ENCODE measurements at regions not wholly inside any gene's neighbourhood (a gene's known extent, or its start where the extent isn't known, plus 50 kb on each side); places are given as distances from the start of the nearest gene placed in this dataset.

GRCh38 chr6:140237251-140237650 is 862.8 kb upstream of the CITED2 start:
- TF ChIP-seq, protein P1, sequence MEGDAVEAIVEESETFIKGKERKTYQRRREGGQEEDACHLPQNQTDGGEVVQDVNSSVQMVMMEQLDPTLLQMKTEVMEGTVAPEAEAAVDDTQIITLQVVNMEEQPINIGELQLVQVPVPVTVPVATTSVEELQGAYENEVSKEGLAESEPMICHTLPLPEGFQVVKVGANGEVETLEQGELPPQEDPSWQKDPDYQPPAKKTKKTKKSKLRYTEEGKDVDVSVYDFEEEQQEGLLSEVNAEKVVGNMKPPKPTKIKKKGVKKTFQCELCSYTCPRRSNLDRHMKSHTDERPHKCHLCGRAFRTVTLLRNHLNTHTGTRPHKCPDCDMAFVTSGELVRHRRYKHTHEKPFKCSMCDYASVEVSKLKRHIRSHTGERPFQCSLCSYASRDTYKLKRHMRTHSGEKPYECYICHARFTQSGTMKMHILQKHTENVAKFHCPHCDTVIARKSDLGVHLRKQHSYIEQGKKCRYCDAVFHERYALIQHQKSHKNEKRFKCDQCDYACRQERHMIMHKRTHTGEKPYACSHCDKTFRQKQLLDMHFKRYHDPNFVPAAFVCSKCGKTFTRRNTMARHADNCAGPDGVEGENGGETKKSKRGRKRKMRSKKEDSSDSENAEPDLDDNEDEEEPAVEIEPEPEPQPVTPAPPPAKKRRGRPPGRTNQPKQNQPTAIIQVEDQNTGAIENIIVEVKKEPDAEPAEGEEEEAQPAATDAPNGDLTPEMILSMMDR (IDR thresholded peaks at IDR 0.05; ENCODE audit: insufficient read depth, low read length, severe bottlenecking) = no peak
- H3K27me3 ChIP-seq (ENCODE audit: control insufficient read depth, insufficient read depth, low read length) = no peaks in the 10 kb centered on the region
- no peak for FAIRE-seq
- H3K4me3 ChIP-seq (ENCODE audit: low read depth, low read length) = no peak overlapping the region
- no peaks in the 10 kb centered on the region for H3K36me3 ChIP-seq (ENCODE audit: control insufficient read depth, insufficient read depth, low read length)
- DNase-seq (ENCODE audit: low read depth) = no peak

GRCh38 chr6:140236732-140237131 is 862.3 kb upstream of the CITED2 start:
- no peak for FAIRE-seq
- DNase-seq (ENCODE audit: low read depth) = no peak
- no peaks in the 10 kb centered on the region for H3K36me3 ChIP-seq (ENCODE audit: control insufficient read depth, insufficient read depth, low read length)
- TF ChIP-seq, protein P1 (IDR thresholded peaks at IDR 0.05; ENCODE audit: insufficient read depth, low read length, severe bottlenecking) = no peak
- no peak overlapping the region for H3K4me3 ChIP-seq (ENCODE audit: low read depth, low read length)
- no peaks in the 10 kb centered on the region for H3K27me3 ChIP-seq (ENCODE audit: control insufficient read depth, insufficient read depth, low read length)

DNA sequence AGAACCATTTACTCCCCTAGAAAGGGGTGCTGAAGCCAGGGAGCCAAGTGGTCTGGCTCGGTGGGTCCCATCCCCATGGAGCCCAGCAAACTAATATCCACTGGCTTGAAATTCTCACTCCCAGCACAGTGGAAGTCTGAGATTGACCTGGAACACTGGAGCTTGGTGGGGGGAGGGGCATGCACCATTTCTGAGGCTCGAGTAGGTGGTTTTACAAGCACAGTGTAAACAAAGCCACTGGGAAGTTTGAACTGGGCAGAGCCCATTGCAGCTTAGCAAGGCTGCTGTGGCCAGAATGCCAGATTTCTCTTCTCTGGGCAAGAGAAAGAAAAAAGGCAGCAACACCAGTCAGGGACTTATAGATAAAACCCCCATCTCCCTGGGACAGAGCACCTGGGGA is 855.8 kb upstream of the CITED2 start:
- FAIRE-seq (no peak), DNase-seq (ENCODE audit: low read depth) (no peak)
- TF ChIP-seq, protein P1 (IDR thresholded peaks at IDR 0.05; ENCODE audit: insufficient read depth, low read length, severe bottlenecking) = no peak
- no peak overlapping the region for H3K4me3 ChIP-seq (ENCODE audit: low read depth, low read length)
- H3K36me3 ChIP-seq (ENCODE audit: control insufficient read depth, insufficient read depth, low read length) = no peaks in the 10 kb centered on the region
- no peaks in the 10 kb centered on the region for H3K27me3 ChIP-seq (ENCODE audit: control insufficient read depth, insufficient read depth, low read length)

DNA sequence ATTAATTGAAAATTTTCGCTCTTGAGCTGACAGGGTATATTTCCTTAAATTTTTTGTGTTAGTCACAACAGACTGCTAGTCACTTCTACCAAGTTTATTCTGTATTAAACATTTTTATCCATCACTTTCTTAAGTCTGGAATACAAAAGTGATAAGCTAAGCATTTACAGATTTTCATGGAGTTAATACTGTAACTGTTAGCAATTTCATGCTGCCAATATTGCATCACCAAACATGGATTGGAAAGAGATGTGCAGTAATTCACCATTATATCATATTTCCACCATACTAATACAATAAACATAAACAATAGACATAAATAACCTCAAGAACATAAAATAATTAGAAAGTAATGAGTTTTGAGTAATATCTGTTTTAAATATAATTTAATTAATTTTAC is 854.0 kb upstream of the CITED2 start:
- TF ChIP-seq, protein P1 (IDR thresholded peaks at IDR 0.05; ENCODE audit: insufficient read depth, low read length, severe bottlenecking) = no peak
- DNase-seq (ENCODE audit: low read depth) (no peak), FAIRE-seq (no peak)
- Histone ChIP-seq H3K4me3 (ENCODE audit: low read depth, low read length) (no peak overlapping the region), H3K36me3 (ENCODE audit: control insufficient read depth, insufficient read depth, low read length) (no peaks in the 10 kb centered on the region), H3K27me3 (ENCODE audit: control insufficient read depth, insufficient read depth, low read length) (no peaks in the 10 kb centered on the region)

GRCh38 chr6:140226637-140227036 is 852.2 kb upstream of the CITED2 start:
- Histone ChIP-seq H3K4me3 (ENCODE audit: low read depth, low read length) (no peak overlapping the region), H3K27me3 (ENCODE audit: control insufficient read depth, insufficient read depth, low read length) (no peaks in the 10 kb centered on the region), H3K36me3 (ENCODE audit: control insufficient read depth, insufficient read depth, low read length) (no peaks in the 10 kb centered on the region)
- no peak for FAIRE-seq
- TF ChIP-seq, protein P1 (IDR thresholded peaks at IDR 0.05; ENCODE audit: insufficient read depth, low read length, severe bottlenecking) = no peak
- no peak for DNase-seq (ENCODE audit: low read depth)

GRCh38 chr6:140225701-140226436 is 851.4 kb upstream of the CITED2 start:
- TF ChIP-seq, protein P1 (IDR thresholded peaks at IDR 0.05; ENCODE audit: insufficient read depth, low read length, severe bottlenecking) = no peak
- FAIRE-seq (no peak), DNase-seq (ENCODE audit: low read depth) (no peak)
- no peaks in the 10 kb centered on the region for H3K27me3 ChIP-seq (ENCODE audit: control insufficient read depth, insufficient read depth, low read length)
- H3K36me3 ChIP-seq (ENCODE audit: control insufficient read depth, insufficient read depth, low read length) = no peaks in the 10 kb centered on the region
- no peak overlapping the region for H3K4me3 ChIP-seq (ENCODE audit: low read depth, low read length)

All from bronchial epithelial cell (primary cell).